OCI-LY1 (cell line): ENCODE measurements at regions not wholly inside any gene's neighbourhood (a gene's known extent, or its start where the extent isn't known, plus 50 kb on each side); places are given as distances from the start of the nearest gene placed in this dataset.

Experiments used
- H2AFZ ChIP-seq: fragments of 200-600 bp; sonication (generic), shearing (Covaris generic); 2 replicates; pipeline ENCODE4 v1.6.0; 2014; ENCODE audit warnings: antibody characterized with exemption, mild to moderate bottlenecking, low read length
- H3F3A ChIP-seq: fragments of 200-600 bp; sonication (generic), shearing (Covaris generic); 2 replicates; pipeline ENCODE4 v1.6.0; 2014; ENCODE audit warnings: mild to moderate bottlenecking, antibody characterized with exemption, low read length, moderate library complexity; ENCODE audit not compliant: insufficient read depth
- H3K27ac ChIP-seq: fragments of 200-600 bp; sonication (generic); 2 replicates; pipeline ENCODE4 v1.5.1; 2014; ENCODE audit warnings: low read length, mixed run types, mild to moderate bottlenecking, low read depth; ENCODE audit not compliant: poor library complexity, severe bottlenecking
- H3K27me3 ChIP-seq: fragments of 200-600 bp; sonication (generic); 2 replicates; pipeline ENCODE4 v1.6.0; 2014; ENCODE audit warnings: antibody characterized with exemption, mild to moderate bottlenecking, low read length, moderate library complexity; ENCODE audit not compliant: insufficient read depth
- H3K36me3 ChIP-seq: fragments of 200-600 bp; sonication (generic); 2 replicates; pipeline ENCODE4 v1.6.1; 2014; ENCODE audit warnings: mild to moderate bottlenecking, antibody characterized with exemption, low read length, moderate library complexity, mixed read lengths; ENCODE audit not compliant: insufficient read depth
- H3K4me1 ChIP-seq: fragments of 200-600 bp; sonication (generic); 2 replicates; pipeline ENCODE4 v1.5.1; 2014; ENCODE audit warnings: mild to moderate bottlenecking, low read length, moderate library complexity; ENCODE audit not compliant: insufficient read depth, severe bottlenecking
- H3K4me2 ChIP-seq: fragments of 200-600 bp; sonication (generic), shearing (Covaris generic); 2 replicates; pipeline ENCODE4 v1.6.1; 2014; ENCODE audit warnings: low read length
- H3K4me3 ChIP-seq: fragments of 200-600 bp; sonication (generic); 2 replicates; pipeline ENCODE4 v1.5.1; 2014; ENCODE audit warnings: low read length, low read depth, mild to moderate bottlenecking, mixed read lengths; ENCODE audit not compliant: poor library complexity, severe bottlenecking
- H3K79me2 ChIP-seq: fragments of 200-600 bp; shearing (Covaris generic); 2 replicates; pipeline ENCODE4 v1.6.1; 2016; ENCODE audit warnings: mixed run types, low read length, mixed read lengths; ENCODE audit not compliant: insufficient read depth
- H3K9ac ChIP-seq: fragments of 200-600 bp; sonication (generic), shearing (Covaris generic); 2 replicates; pipeline ENCODE4 v1.6.1; 2014; ENCODE audit warnings: mild to moderate bottlenecking, low read length, mixed read lengths
- H3K9me2 ChIP-seq: fragments of 200-600 bp; sonication (generic), shearing (Covaris generic); 2 replicates; pipeline ENCODE4 v1.6.1; 2014; ENCODE audit warnings: low read depth, mild to moderate bottlenecking, low read length, mixed read lengths
- H3K9me3 ChIP-seq: fragments of 200-600 bp; shearing (Covaris generic); 2 replicates; pipeline ENCODE4 v1.6.1; 2014; ENCODE audit warnings: low read length, mixed read lengths
- H4K20me1 ChIP-seq: fragments of 200-600 bp; sonication (generic), shearing (Covaris generic); 2 replicates; pipeline ENCODE4 v1.6.0; 2016; ENCODE audit warnings: mild to moderate bottlenecking, low read length; ENCODE audit not compliant: insufficient read depth
- EZH2 ChIP-seq: fragments of 200-600 bp; sonication (generic), shearing (Covaris generic); IDR thresholded peaks from 2 replicates; pipeline ENCODE4 v1.8.0; 2017; ENCODE audit warnings: borderline replicate concordance, mixed run types, mild to moderate bottlenecking, antibody characterized with exemption, low read length, moderate library complexity, mixed read lengths
- TF ChIP-seq, protein P1 (sequence below): fragments of 200-600 bp; sonication (generic), shearing (Covaris generic); IDR thresholded peaks from 2 replicates; pipeline ENCODE4 v1.5.1; 2017; ENCODE audit warnings: mild to moderate bottlenecking, antibody characterized with exemption, low read length, moderate library complexity, mixed read lengths

DNA sequence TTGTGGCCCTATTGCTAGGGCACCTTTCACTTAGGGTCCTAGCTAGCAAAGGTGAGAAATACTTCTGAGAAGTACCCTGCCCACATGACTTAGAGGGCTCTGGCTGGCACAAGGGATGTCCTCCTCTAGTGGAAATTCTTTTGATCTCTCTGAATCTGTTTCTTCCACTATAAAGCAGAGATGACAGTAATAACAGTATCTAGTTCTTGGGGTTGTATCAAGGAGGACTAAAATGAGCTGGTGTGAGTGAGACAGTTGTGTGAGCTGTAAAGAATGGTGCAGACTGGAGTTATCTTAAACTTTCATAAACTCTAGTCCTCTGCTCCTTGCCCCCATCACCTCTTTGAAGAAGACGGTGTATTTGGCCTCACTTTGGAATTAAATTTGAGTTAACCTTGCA, 157.8 kb upstream of the PLET1 start:
- H4K20me1 ChIP-seq, result no peaks in the 10 kb centered on the region
- H3K9me2 ChIP-seq, result no peaks in the 10 kb centered on the region
- no peaks in the 10 kb centered on the region for H3F3A ChIP-seq
- no peak overlapping the region for H3K27ac ChIP-seq
- no peak overlapping the region for H2AFZ ChIP-seq
- no peaks in the 10 kb centered on the region for H3K4me1 ChIP-seq
- H3K4me3 ChIP-seq, result no peak overlapping the region
- H3K79me2 ChIP-seq, result no peaks in the 10 kb centered on the region
- no peaks in the 10 kb centered on the region for H3K9me3 ChIP-seq
- H3K9ac ChIP-seq, result no peak overlapping the region
- TF ChIP-seq EZH2, result no peak
- TF ChIP-seq, protein P1, sequence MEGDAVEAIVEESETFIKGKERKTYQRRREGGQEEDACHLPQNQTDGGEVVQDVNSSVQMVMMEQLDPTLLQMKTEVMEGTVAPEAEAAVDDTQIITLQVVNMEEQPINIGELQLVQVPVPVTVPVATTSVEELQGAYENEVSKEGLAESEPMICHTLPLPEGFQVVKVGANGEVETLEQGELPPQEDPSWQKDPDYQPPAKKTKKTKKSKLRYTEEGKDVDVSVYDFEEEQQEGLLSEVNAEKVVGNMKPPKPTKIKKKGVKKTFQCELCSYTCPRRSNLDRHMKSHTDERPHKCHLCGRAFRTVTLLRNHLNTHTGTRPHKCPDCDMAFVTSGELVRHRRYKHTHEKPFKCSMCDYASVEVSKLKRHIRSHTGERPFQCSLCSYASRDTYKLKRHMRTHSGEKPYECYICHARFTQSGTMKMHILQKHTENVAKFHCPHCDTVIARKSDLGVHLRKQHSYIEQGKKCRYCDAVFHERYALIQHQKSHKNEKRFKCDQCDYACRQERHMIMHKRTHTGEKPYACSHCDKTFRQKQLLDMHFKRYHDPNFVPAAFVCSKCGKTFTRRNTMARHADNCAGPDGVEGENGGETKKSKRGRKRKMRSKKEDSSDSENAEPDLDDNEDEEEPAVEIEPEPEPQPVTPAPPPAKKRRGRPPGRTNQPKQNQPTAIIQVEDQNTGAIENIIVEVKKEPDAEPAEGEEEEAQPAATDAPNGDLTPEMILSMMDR, result no peak
- no peaks in the 10 kb centered on the region for H3K27me3 ChIP-seq
- H3K36me3 ChIP-seq, result no peaks in the 10 kb centered on the region
- H3K4me2 ChIP-seq, result no peak overlapping the region

DNA sequence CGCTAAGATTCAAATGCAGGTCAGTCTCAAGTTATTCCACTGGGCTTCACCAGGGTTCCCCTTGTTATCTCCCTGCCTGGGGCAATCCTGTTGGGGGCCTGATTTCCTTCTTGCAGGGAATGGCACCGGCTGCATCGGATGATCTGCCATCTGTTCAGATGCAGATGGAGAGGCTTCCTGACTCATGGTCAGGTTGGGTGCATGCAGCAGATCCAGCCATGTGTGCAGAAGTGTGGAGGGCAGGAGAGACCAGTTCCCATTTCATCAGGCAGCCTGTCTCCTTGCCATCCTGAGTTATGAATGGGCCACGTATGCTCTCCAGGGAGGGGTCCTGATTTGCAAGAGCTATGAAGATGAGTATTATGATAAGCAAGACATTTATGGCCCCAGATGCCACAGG, 161.2 kb upstream of the PLET1 start:
- Histone ChIP-seq H3K9me3 (no peaks in the 10 kb centered on the region), H3K4me2 (no peak overlapping the region), H3K4me3 (no peak overlapping the region), H2AFZ (no peak overlapping the region), H3K9me2 (no peaks in the 10 kb centered on the region), H3K79me2 (no peaks in the 10 kb centered on the region), H4K20me1 (no peaks in the 10 kb centered on the region), H3K27me3 (no peaks in the 10 kb centered on the region), H3K4me1 (no peaks in the 10 kb centered on the region), H3F3A (no peaks in the 10 kb centered on the region), H3K9ac (no peak overlapping the region), H3K36me3 (no peaks in the 10 kb centered on the region), H3K27ac (no peak overlapping the region)
- TF ChIP-seq EZH2, result no peak
- TF ChIP-seq, protein P1, result no peak

DNA sequence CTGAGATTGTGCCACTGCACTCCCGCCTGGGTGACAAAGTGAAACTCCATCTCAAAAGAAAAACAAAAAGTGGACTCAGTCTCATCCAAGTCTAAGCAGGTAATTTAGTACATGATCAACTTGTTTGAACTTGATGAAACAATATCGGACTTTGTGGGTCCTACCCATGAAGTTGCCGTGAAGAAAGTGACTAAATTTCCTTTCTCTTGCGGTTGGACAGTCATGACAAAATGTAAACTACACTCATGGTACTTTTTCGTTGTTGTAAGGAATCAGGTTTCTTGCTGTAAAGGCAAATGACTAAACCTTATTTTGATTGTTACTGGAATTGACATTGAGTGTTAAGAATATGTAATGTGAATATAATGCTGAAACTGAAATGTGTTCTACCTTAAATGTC, 164.5 kb upstream of the PLET1 start:
- H3F3A ChIP-seq, result no peaks in the 10 kb centered on the region
- H3K4me3 ChIP-seq, result no peak overlapping the region
- TF ChIP-seq EZH2, result no peak
- TF ChIP-seq, protein P1, result no peak
- no peaks in the 10 kb centered on the region for H3K9me2 ChIP-seq
- no peaks in the 10 kb centered on the region for H3K9me3 ChIP-seq
- no peak overlapping the region for H2AFZ ChIP-seq
- no peaks in the 10 kb centered on the region for H3K79me2 ChIP-seq
- H3K4me1 ChIP-seq, result no peaks in the 10 kb centered on the region
- no peaks in the 10 kb centered on the region for H4K20me1 ChIP-seq
- H3K9ac ChIP-seq, result no peak overlapping the region
- no peak overlapping the region for H3K27ac ChIP-seq
- H3K4me2 ChIP-seq, result no peak overlapping the region
- no peaks in the 10 kb centered on the region for H3K27me3 ChIP-seq
- no peaks in the 10 kb centered on the region for H3K36me3 ChIP-seq
